Activated naive CD4-positive, alpha-beta T cell treated with anti-CD3 and anti-CD28 coated beads, Interleukin-2, amount 10 ng/mL, durations not matched to agents 7 days and 5 days (primary cell): ENCODE measurements at regions not wholly inside any gene's neighbourhood (a gene's known extent, or its start where the extent isn't known, plus 50 kb on each side); places are given as distances from the start of the nearest gene placed in this dataset.
A peak's percentile ranks its signal among the peaks of the same experiment; 100 is the strongest.

ENCODE experiments used
- CTCF ChIA-PET: fragments of 350-600 bp; sonication (Branson Sonifier 250); formaldehyde crosslinking; loops from one replicate; lab custom pipeline; 2021; ENCODE audit warnings: antibody characterized with exemption; lab: Charles Lee
- DNase-seq: peaks from one replicate; pipeline ENCODE4 v3.0.0-alpha.2; 2020
- H3K27ac Mint-ChIP-seq: one replicate; pipeline ENCODE4 v1.8.0; 2021; ENCODE audit warnings: mild to moderate bottlenecking, moderate library complexity, mixed read lengths
- H3K27me3 Mint-ChIP-seq: one replicate; pipeline ENCODE4 v1.8.0; 2021; ENCODE audit warnings: mild to moderate bottlenecking, mixed read lengths
- H3K36me3 Mint-ChIP-seq: one replicate; pipeline ENCODE4 v1.8.0; 2021; ENCODE audit warnings: mixed read lengths
- H3K4me1 Mint-ChIP-seq: one replicate; pipeline ENCODE4 v1.8.0; 2021; ENCODE audit warnings: mixed read lengths
- H3K4me3 Mint-ChIP-seq: one replicate; pipeline ENCODE4 v1.8.0; 2021; ENCODE audit warnings: mild to moderate bottlenecking, moderate library complexity, mixed read lengths
- H3K9me3 Mint-ChIP-seq: one replicate; pipeline ENCODE4 v1.8.0; 2021; ENCODE audit warnings: mixed read lengths

DNA sequence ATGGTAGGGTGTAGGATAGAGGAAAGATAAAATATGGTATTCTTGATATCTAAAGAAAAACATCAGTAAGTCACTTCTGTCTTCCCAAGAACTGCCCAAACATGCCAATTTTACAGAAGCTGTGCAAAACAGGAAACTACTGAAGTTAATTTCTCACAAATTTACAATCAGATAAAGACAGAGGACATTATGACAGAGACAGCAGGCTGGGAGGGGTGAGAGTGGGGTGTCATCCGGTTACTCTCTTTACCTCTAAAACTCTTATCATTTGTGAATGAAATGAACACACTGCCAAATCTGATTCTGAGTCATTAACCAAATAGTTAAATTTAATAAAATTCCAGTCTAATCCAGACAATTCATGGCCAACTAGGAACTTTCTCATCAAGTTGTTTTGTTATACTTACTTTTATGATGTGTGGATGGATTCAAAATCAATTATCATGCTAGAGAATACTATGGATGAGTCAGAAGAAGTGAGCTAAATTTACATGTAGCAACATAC is 323.2 kb upstream of the MEX3C start:
- CTCF ChIA-PET: no interaction called here
- H3K4me1 Mint-ChIP-seq: no peaks in the 10 kb centered on the region
- H3K27ac Mint-ChIP-seq: no peak overlapping the region
- no peaks in the 10 kb centered on the region for H3K9me3 Mint-ChIP-seq
- no peak overlapping the region for H3K4me3 Mint-ChIP-seq
- H3K36me3 Mint-ChIP-seq: no peaks in the 10 kb centered on the region
- no peak for DNase-seq
- H3K27me3 Mint-ChIP-seq: no peaks in the 10 kb centered on the region

DNA sequence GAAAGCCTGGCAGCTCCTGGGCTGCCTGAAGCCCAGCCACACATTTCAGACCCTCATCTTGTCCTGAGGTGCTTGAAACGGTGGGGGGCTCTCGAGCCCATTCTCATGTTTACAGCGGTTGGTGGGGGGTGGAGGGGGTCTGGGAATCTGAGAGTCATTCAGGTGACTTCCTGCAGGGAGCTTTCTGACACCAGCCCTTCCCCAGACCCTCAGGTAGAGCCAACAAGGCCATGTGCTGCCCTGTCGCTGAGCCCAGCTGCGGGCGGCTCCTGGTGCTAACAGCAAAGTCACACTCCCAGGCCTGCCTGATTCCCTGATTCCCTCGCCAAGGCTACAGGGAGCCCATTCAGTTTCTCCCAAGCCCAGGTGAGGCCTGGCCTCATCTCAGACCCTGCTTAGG is 324.9 kb upstream of the MEX3C start:
- no peak overlapping the region for H3K4me3 Mint-ChIP-seq
- H3K27me3 Mint-ChIP-seq: no peaks in the 10 kb centered on the region
- H3K27ac Mint-ChIP-seq: no peak overlapping the region
- no peak for DNase-seq
- H3K36me3 Mint-ChIP-seq: no peaks in the 10 kb centered on the region
- CTCF ChIA-PET: no interaction called here
- H3K4me1 Mint-ChIP-seq: no peaks in the 10 kb centered on the region
- no peaks in the 10 kb centered on the region for H3K9me3 Mint-ChIP-seq

DNA sequence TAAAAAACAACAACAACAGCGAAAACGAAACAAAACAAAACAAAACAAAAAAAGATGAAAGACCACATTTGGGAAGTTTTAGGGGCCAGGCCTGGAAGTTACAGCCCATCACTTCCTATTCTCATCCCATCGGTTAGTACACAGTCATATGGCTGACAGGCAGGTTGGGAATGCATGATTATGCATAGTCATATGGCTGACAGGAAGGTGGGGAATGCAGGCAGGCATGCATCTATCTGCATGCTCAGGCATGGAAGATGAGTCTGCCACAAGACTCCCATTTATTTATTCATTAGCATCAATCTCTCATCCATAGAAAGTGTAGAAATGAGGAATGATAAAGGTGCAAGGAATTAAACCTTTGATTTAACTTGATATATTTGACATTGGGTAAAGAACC is 325.3 kb upstream of the MEX3C start:
- Mint-ChIP-seq H3K27me3 (no peaks in the 10 kb centered on the region), H3K27ac (no peak overlapping the region), H3K9me3 (no peaks in the 10 kb centered on the region), H3K4me1 (no peaks in the 10 kb centered on the region), H3K36me3 (no peaks in the 10 kb centered on the region), H3K4me3 (no peak overlapping the region)
- no peak for DNase-seq
- CTCF ChIA-PET: no interaction called here

DNA sequence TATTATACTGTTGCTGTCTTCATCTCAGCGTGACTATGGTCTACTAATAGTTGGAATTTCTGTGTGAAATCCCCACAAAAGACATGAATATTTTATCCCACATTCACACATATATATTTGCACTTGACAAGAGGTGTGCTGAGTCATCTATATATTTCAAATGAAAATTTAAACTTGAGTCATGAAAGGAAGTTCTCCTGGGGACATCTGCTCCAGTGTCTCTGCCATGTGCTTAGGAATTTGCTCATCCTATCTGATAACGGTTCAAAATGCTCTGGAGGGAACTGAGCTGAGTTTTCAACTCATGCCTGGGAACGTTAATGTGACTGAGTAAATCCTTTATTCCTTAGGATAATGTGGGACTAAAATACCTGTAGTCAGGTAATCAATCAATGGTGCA is 326.2 kb upstream of the MEX3C start:
- Mint-ChIP-seq H3K27ac (no peak overlapping the region), H3K36me3 (no peaks in the 10 kb centered on the region), H3K4me3 (no peak overlapping the region), H3K9me3 (no peaks in the 10 kb centered on the region), H3K27me3 (no peaks in the 10 kb centered on the region), H3K4me1 (no peaks in the 10 kb centered on the region)
- no peak for DNase-seq
- CTCF ChIA-PET: no interaction called here

DNA sequence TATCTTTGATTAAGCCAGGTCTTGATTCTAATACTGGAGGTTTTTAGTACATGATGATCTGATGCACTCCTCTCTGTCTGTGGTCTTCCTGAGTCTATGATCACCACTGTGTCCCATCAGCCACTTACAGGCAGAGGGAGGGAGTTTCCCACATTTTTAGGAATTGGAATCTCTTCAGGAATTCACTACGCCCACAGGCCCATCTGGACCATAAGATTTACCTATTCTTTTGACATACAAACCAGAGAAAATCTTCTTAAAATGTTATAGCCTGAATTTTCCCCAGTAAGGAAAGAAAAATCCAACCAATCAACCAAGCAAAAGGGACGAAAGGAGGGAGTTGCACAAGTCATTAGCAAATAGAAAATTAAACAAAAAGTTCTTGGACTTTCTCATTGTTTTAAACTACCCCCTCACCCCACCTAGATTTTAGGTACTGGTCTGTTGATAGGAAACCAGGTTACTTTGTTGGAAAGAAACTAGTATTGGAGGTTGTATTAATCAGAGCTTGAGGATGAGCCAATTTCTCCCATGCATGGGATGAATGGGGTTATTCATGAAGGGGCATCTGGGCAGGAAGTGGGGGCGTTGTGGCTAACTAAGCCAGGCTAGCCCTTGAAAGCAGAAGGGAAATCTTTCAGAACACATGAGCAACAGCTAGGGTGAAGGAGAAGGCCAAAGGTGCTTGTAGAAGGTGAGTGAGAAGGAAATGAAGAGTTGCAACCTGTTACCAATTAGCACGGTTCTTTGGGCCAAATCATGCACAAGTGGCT is 328.2 kb upstream of the MEX3C start:
- DNase-seq: no peak
- H3K27me3 Mint-ChIP-seq: no peaks in the 10 kb centered on the region
- no peak overlapping the region for H3K4me3 Mint-ChIP-seq
- H3K36me3 Mint-ChIP-seq: no peaks in the 10 kb centered on the region
- no peak overlapping the region for H3K27ac Mint-ChIP-seq
- no peaks in the 10 kb centered on the region for H3K9me3 Mint-ChIP-seq
- CTCF ChIA-PET: no interaction called here
- no peaks in the 10 kb centered on the region for H3K4me1 Mint-ChIP-seq

DNA sequence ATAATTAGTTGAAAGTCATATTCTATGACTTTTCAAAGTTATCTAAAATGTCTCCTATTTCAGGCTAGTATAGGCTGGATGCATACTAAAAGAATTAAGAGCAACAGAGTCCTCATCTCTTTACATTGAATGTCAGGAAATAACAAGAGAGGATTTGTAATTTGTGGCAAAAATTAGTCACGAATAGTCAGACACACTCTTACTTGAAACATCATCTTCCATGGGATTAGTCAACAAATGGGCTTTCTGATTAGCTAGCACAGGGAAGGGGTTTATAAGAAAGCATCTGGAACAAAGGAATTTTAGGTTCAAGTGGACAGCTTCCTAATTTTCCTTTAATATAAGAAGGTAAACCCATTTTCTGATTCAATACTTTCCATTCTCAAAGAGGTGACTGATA is 330.3 kb upstream of the MEX3C start:
- Mint-ChIP-seq H3K27ac (no peak overlapping the region), H3K4me1 (no peaks in the 10 kb centered on the region), H3K36me3 (no peaks in the 10 kb centered on the region), H3K27me3 (no peaks in the 10 kb centered on the region), H3K4me3 (no peak overlapping the region), H3K9me3 (no peaks in the 10 kb centered on the region)
- CTCF ChIA-PET: no interaction called here
- DNase-seq: no peak

DNA sequence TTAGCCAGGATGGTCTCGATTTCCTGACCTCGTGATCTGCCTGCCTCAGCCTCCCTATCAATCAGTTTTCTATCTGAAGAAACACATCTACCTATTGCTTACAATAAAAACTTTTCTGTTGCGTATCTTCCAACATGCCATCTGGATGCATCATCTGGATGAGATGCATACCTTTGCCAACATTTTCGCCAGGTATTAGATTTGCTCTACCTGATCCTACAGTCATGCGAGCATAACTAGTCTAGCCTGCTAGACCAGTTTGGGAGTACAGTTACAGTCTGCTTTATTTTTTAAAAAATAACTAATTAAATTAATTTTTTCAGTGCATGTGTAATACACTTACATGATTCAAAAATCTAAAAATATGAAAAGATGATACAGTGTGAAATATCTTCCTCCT is 334.0 kb upstream of the MEX3C start:
- DNase-seq: no peak
- Mint-ChIP-seq H3K27me3 (no peaks in the 10 kb centered on the region), H3K4me1 (no peaks in the 10 kb centered on the region), H3K27ac (no peak overlapping the region), H3K9me3 (no peaks in the 10 kb centered on the region), H3K36me3 (no peaks in the 10 kb centered on the region), H3K4me3 (no peak overlapping the region)
- CTCF ChIA-PET: no interaction called here

DNA sequence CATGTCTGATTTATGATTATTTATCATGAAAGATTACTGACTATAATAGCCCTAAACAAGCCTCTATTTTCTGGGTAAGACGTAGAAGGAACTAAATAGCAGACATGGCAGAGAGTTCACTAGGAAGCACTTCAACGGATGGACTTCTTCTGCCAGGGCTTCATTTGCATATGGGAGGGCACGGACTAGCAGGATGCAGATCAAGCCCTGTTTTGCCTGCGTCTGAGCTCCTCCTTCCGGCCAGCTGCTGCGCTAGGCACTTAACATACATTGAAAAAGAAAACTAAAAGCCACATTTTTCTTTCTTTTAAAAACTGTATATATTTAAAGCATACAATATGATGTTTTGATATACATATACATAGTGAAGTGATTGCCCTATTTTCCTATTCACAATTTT is 340.0 kb upstream of the MEX3C start:
- H3K27me3 Mint-ChIP-seq: no peaks in the 10 kb centered on the region
- no peaks in the 10 kb centered on the region for H3K4me1 Mint-ChIP-seq
- no peak overlapping the region for H3K4me3 Mint-ChIP-seq
- H3K9me3 Mint-ChIP-seq: no peaks in the 10 kb centered on the region
- CTCF ChIA-PET: no interaction called here
- DNase-seq: peak; percentile 35
- no peak overlapping the region for H3K27ac Mint-ChIP-seq
- no peaks in the 10 kb centered on the region for H3K36me3 Mint-ChIP-seq

DNA sequence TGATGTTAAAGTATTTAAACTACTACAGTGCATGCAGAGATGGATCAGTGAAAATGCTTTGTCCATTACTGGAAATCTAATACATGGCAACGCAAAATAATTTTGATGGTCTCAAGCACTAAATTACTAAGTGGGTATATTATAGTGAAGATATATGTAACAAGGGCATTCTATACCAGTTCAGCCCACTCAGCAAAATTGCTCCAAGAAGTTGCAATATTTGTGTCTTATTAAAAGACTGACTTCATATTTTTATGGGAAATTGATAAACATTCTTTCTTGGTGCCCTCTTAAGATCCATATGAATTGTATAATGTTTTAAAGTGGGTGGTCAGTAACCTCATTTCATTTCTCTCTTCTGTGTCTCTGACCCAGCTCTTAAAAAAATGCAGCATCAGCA is 343.1 kb upstream of the MEX3C start:
- Mint-ChIP-seq H3K9me3 (no peaks in the 10 kb centered on the region), H3K36me3 (no peaks in the 10 kb centered on the region), H3K27ac (no peak overlapping the region), H3K4me3 (no peak overlapping the region), H3K27me3 (no peaks in the 10 kb centered on the region), H3K4me1 (no peaks in the 10 kb centered on the region)
- CTCF ChIA-PET: no interaction called here
- DNase-seq: no peak

DNA sequence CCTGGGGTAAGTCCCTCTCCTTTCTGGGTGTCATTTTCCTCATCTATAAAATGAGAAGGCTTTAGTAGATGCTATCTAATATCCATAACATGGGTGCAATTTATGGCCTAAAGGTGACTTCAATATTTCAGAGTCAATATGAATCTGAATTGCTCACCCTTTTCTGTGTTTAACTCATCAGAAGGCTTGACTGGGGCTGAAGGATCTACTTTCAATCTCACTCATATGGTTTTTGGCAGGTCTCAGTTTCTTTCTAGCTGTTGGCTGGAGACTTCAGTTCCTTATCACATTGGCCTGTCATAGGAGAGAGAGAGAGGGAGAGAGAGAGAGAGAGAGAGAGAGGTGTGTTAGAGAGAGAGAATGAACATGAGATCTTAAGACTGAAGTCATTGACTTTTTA is 343.7 kb upstream of the MEX3C start:
- Mint-ChIP-seq H3K4me3 (no peak overlapping the region), H3K9me3 (no peaks in the 10 kb centered on the region), H3K4me1 (no peaks in the 10 kb centered on the region), H3K27ac (no peak overlapping the region), H3K27me3 (no peaks in the 10 kb centered on the region), H3K36me3 (no peaks in the 10 kb centered on the region)
- DNase-seq: no peak
- CTCF ChIA-PET: no interaction called here

DNA sequence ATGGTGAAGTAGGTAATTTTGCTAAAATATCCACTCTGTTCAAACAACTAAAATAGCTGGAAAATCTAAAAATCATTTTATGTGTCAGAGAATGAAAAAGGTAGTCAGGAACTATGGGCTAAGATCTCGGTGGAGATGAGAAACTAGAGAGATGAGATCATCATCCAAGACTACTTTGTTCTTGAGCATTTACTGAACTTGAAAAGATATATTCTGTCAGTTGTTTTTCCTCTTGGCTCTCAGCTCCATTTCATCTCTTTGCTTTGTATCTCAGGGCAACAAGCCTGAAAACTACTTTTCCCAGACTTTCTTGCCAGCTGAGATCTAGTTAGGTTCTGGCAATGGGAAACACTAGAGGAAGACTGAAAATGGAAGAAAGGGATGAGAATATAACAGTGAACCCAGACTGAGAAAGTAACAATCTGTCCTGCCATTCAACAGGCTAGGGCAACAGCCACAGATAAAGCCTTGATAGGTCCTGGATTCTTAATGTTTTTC is 346.2 kb upstream of the MEX3C start:
- Mint-ChIP-seq H3K27me3 (no peaks in the 10 kb centered on the region), H3K36me3 (no peaks in the 10 kb centered on the region), H3K4me3 (no peak overlapping the region), H3K4me1 (no peaks in the 10 kb centered on the region), H3K27ac (no peak overlapping the region), H3K9me3 (no peaks in the 10 kb centered on the region)
- DNase-seq: no peak
- CTCF ChIA-PET: no interaction called here

DNA sequence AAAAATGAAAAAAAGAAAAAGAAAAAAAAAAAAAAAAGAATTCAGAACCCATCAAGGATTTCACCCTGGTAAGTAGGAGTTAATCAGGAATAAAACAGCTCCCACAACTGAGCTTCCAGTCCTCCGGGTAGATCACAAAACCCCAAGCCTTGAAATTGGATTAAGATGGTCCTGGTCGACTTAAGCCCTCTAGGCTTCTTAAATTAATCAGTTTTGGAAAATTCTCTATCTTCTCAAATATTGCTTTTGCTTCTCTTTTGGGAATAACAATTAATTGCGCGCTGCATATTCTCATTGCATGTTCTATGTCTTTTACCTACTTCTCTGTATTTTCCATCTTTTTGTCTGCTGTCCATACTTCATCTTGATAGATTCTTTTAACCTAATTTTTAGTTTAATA is 348.0 kb upstream of the MEX3C start:
- no peaks in the 10 kb centered on the region for H3K4me1 Mint-ChIP-seq
- H3K27ac Mint-ChIP-seq: no peak overlapping the region
- CTCF ChIA-PET: interaction anchor here (0.6 kb wide), 1 partner anchor 820 kb away, joined by 3 read pairs; no protein-coding TSS in a partner anchor
- DNase-seq: no peak
- no peaks in the 10 kb centered on the region for H3K9me3 Mint-ChIP-seq
- no peaks in the 10 kb centered on the region for H3K27me3 Mint-ChIP-seq
- H3K36me3 Mint-ChIP-seq: no peaks in the 10 kb centered on the region
- H3K4me3 Mint-ChIP-seq: no peak overlapping the region

DNA sequence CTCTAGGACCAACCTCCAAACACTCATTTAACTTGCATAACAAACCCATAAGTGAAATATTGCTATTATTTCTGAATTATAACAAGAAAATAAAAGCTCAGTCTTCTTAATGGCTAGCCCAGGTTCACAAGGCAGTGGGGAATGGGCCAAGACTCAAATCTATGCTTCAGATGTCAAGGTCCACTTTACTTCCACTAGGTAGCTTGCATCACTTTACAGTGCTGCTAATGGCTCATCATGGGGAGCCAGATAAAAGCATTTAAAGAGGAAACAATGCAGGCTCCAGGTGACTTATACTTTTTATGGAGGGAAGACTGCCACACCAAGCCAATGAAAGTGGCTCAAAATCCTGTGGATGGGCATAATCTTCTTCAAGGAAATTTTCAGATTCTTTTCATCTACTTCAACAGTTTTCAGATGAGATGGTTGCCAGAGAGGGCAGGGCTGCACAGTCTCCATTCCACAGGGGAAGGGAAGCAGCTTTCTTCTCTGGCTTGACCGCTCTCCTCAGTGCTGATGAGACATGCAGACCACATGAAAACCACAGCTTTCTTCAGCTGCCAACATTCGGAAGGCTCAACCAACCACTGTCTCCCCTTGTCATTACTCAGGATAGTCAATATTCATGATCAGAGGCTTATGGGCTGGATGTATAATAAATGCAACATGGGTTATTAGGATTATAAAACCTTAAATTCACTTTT is 361.9 kb upstream of the MEX3C start:
- Mint-ChIP-seq H3K9me3 (no peaks in the 10 kb centered on the region), H3K4me3 (no peak overlapping the region)

DNA sequence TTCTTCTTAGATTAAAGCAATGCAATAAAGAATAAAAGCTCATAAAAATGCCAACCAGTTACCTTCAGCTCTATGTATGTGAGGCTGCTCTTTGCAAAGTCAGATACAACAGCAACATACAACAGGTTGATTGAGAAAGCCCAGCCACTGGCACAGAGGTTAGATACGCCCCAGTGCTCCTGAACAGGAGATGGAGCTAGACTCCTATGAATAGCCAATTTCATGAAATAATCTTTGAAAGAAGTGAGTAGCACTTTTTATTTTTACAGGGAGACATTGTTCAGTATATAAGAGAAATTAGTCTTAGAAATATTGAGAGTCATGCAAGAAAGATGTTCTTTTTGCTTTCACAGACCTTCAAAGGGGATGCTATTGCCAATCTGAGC is 362.4 kb upstream of the MEX3C start:
- CTCF ChIA-PET: no interaction called here

More for the DNA sequence above, 361.9 kb upstream of the MEX3C start:
- Mint-ChIP-seq H3K27me3 (peaks cover 10% of the 10 kb centered on the region), H3K27ac (no peak overlapping the region), H3K4me1 (no peaks in the 10 kb centered on the region), H3K36me3 (no peaks in the 10 kb centered on the region)
- CTCF ChIA-PET: no interaction called here
- DNase-seq: no peak

DNA sequence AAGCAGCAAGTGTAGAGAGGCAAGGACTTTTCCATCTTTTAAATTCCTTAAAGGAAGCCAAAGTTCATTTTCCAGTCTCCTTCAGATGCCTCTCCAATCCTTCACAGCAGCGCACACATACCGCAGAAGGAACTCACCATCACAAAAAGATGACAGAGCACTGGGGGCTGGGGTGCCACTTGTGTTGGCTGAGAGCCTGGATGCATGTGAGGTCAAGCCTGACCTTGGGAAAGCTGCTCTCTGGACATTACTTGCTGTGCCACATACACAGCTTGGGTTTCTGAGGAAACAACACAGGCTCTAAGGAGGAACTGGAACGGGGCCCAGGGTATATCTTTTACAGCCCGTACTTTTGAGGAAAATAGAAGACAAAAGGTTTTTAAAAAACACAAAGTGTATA is 364.3 kb upstream of the MEX3C start:
- Mint-ChIP-seq H3K27me3 (peaks cover 10% of the 10 kb centered on the region), H3K9me3 (no peaks in the 10 kb centered on the region), H3K36me3 (no peaks in the 10 kb centered on the region), H3K4me1 (no peaks in the 10 kb centered on the region), H3K27ac (no peak overlapping the region), H3K4me3 (no peak overlapping the region)
- CTCF ChIA-PET: no interaction called here
- DNase-seq: no peak

More for the DNA sequence above, 362.4 kb upstream of the MEX3C start:
- H3K9me3 Mint-ChIP-seq: no peaks in the 10 kb centered on the region
- H3K4me1 Mint-ChIP-seq: no peaks in the 10 kb centered on the region
- H3K27me3 Mint-ChIP-seq: peaks cover 10% of the 10 kb centered on the region
- no peak overlapping the region for H3K27ac Mint-ChIP-seq
- no peak for DNase-seq
- H3K36me3 Mint-ChIP-seq: no peaks in the 10 kb centered on the region
- H3K4me3 Mint-ChIP-seq: no peak overlapping the region
